H9 (cell line): ENCODE measurements at regions not wholly inside any gene's neighbourhood (a gene's known extent, or its start where the extent isn't known, plus 50 kb on each side); places are given as distances from the start of the nearest gene placed in this dataset.

Experiments
- DNase-seq: peaks from one replicate; pipeline ENCODE4 v3.0.0-alpha.2; 2017
- H2AFZ ChIP-seq: one replicate; pipeline ENCODE4 v1.6.1; 2013; ENCODE audit warnings: mild to moderate bottlenecking, low read length, control low read depth, moderate library complexity
- H2AK5ac ChIP-seq: 2 replicates; pipeline ENCODE4 v1.6.1; 2013; ENCODE audit warnings: low read length, control low read depth, mixed read lengths; ENCODE audit not compliant: insufficient read length
- H2BK120ac ChIP-seq: one replicate; pipeline ENCODE4 v1.6.1; 2013; ENCODE audit warnings: low read depth, mild to moderate bottlenecking, low read length, control low read depth, inconsistent platforms; ENCODE audit not compliant: poor library complexity, severe bottlenecking
- H2BK12ac ChIP-seq: 2 replicates; pipeline ENCODE4 v1.6.1; 2013; ENCODE audit warnings: low read length, control low read depth, mixed read lengths, low read depth; ENCODE audit not compliant: insufficient read length
- H2BK15ac ChIP-seq: 2 replicates; pipeline ENCODE4 v1.6.1; 2013; ENCODE audit warnings: low read depth, low read length, control low read depth
- H2BK20ac ChIP-seq: one replicate; pipeline ENCODE4 v1.6.1; 2013; ENCODE audit warnings: low read depth, mild to moderate bottlenecking, low read length, control low read depth, inconsistent platforms; ENCODE audit not compliant: poor library complexity, severe bottlenecking
- H2BK5ac ChIP-seq: 2 replicates; pipeline ENCODE4 v1.6.1; 2013; ENCODE audit warnings: low read length, control low read depth, mixed read lengths; ENCODE audit not compliant: insufficient read length
- H3K14ac ChIP-seq: 2 replicates; pipeline ENCODE4 v1.6.1; 2013; ENCODE audit warnings: low read length, control low read depth; ENCODE audit not compliant: insufficient read depth
- H3K18ac ChIP-seq: 2 replicates; pipeline ENCODE4 v1.6.1; 2013; ENCODE audit warnings: low read depth, mild to moderate bottlenecking, mixed read lengths, low read length, control low read depth; ENCODE audit not compliant: insufficient read length
- H3K23ac ChIP-seq: 2 replicates; pipeline ENCODE4 v1.6.1; 2013; ENCODE audit warnings: low read length, control low read depth, mixed read lengths, low read depth; ENCODE audit not compliant: insufficient read length
- H3K23me2 ChIP-seq: 2 replicates; pipeline ENCODE4 v1.6.1; 2013; ENCODE audit warnings: low read depth, mild to moderate bottlenecking, mixed read lengths, low read length, control low read depth; ENCODE audit not compliant: insufficient read length, poor library complexity, severe bottlenecking
- H3K27ac ChIP-seq: 2 replicates; pipeline ENCODE4 v1.5.1; 2013; ENCODE audit warnings: low read length, control low read depth, mixed read lengths, low read depth; ENCODE audit not compliant: insufficient read length
- H3K27me3 ChIP-seq: 2 replicates; pipeline ENCODE4 v1.6.1; 2013; ENCODE audit warnings: low read length, control low read depth, inconsistent platforms; ENCODE audit not compliant: insufficient read depth
- H3K4ac ChIP-seq: 2 replicates; pipeline ENCODE4 v1.6.1; 2013; ENCODE audit warnings: low read depth, mild to moderate bottlenecking, control low read depth, inconsistent platforms, low read length, moderate library complexity
- H3K4me1 ChIP-seq: 2 replicates; pipeline ENCODE4 v1.6.1; 2013; ENCODE audit warnings: low read length, control low read depth, inconsistent platforms; ENCODE audit not compliant: insufficient read depth
- H3K4me2 ChIP-seq: 2 replicates; pipeline ENCODE4 v1.6.1; 2013; ENCODE audit warnings: low read length, control low read depth, mixed read lengths; ENCODE audit not compliant: insufficient read length, insufficient read depth
- H3K56ac ChIP-seq: 2 replicates; pipeline ENCODE4 v1.6.1; 2013; ENCODE audit warnings: low read depth, mild to moderate bottlenecking, mixed read lengths, low read length, control low read depth; ENCODE audit not compliant: insufficient read length
- H3K79me1 ChIP-seq: 2 replicates; pipeline ENCODE4 v1.6.1; 2013; ENCODE audit warnings: low read depth, mild to moderate bottlenecking, moderate library complexity, low read length, control low read depth, inconsistent platforms; ENCODE audit not compliant: insufficient read depth, poor library complexity, severe bottlenecking
- H3K79me2 ChIP-seq: 2 replicates; pipeline ENCODE4 v1.6.1; 2013; ENCODE audit warnings: low read length, control low read depth, inconsistent platforms; ENCODE audit not compliant: insufficient read depth
- H3K9ac ChIP-seq: 2 replicates; pipeline ENCODE4 v1.6.1; 2013; ENCODE audit warnings: low read length, control low read depth, mixed read lengths; ENCODE audit not compliant: insufficient read length; ENCODE audit errors: extremely low read depth
- H3K9me3 ChIP-seq: one replicate; pipeline ENCODE4 v1.6.1; 2013; ENCODE audit warnings: low read depth, low read length, inconsistent platforms; ENCODE audit not compliant: control insufficient read depth
- H3T11ph ChIP-seq: one replicate; pipeline ENCODE4 v1.6.1; 2013; ENCODE audit warnings: mild to moderate bottlenecking, low read length, control low read depth, inconsistent platforms
- H4K20me1 ChIP-seq: one replicate; pipeline ENCODE4 v1.6.1; 2013; ENCODE audit not compliant: control insufficient read depth, insufficient read length, insufficient read depth
- H4K5ac ChIP-seq: 2 replicates; pipeline ENCODE4 v1.6.1; 2013; ENCODE audit warnings: low read depth, mild to moderate bottlenecking, mixed read lengths, low read length, control low read depth; ENCODE audit not compliant: insufficient read length
- H4K8ac ChIP-seq: replicated peaks from 2 replicates; pipeline ENCODE4 v1.6.1; 2013; ENCODE audit warnings: low read length, control low read depth, mixed read lengths, low read depth; ENCODE audit not compliant: insufficient read length
- H4K91ac ChIP-seq: 2 replicates; pipeline ENCODE4 v1.6.1; 2013; ENCODE audit warnings: low read depth, mild to moderate bottlenecking, moderate library complexity, mixed read lengths, low read length, control low read depth; ENCODE audit not compliant: insufficient read length
- H3K27ac Mint-ChIP-seq, 3 experiments: 2 replicates in 2 of 3; 3 replicates in 1 of 3; pipeline ENCODE4 v1.8.0; 2020 to 2021; ENCODE audit warnings: mixed read lengths in 3 of 3, mild to moderate bottlenecking in 1 of 3, moderate library complexity in 1 of 3
- H3K27me3 Mint-ChIP-seq: 2 replicates; pipeline ENCODE4 v1.8.0; 2021; ENCODE audit warnings: low read depth, mild to moderate bottlenecking, moderate library complexity, mixed read lengths
- H3K36me3 Mint-ChIP-seq, 3 experiments: 2 replicates in 2 of 3; 3 replicates in 1 of 3; pipeline ENCODE4 v1.8.0; 2020 to 2021; ENCODE audit warnings: low read depth in 3 of 3, mixed read lengths in 3 of 3; ENCODE audit not compliant: insufficient read depth in 1 of 3
- H3K4me1 Mint-ChIP-seq, 2 experiments: 2 replicates each; pipeline ENCODE4 v1.8.0; 2020; ENCODE audit warnings: mixed read lengths in 2 of 2
- H3K4me3 Mint-ChIP-seq, 2 experiments: 2 replicates in 1 of 2; 3 replicates in 1 of 2; pipeline ENCODE4 v1.8.0; 2020 to 2021; ENCODE audit warnings: mild to moderate bottlenecking in 2 of 2, mixed read lengths in 2 of 2, moderate library complexity in 1 of 2
- H3K9me3 Mint-ChIP-seq, 2 experiments: 2 replicates in 1 of 2; 3 replicates in 1 of 2; pipeline ENCODE4 v1.8.0; 2020; ENCODE audit warnings: mild to moderate bottlenecking in 2 of 2, mixed read lengths in 2 of 2, moderate library complexity in 1 of 2
- WGBS: extraction: QIAGEN DNeasy Blood & Tissue Kit; methylation state at CpG from one replicate; pipeline ENCODE4 v1.1.7; 2013; ENCODE audit warnings: missing lambda C conversion rate, low lambda C conversion rate, mixed read lengths; ENCODE audit not compliant: insufficient read length; ENCODE audit errors: extremely low coverage; 5-methylcytosine and 5-hydroxymethylcytosine counted together
- TF ChIP-seq, protein P1 (sequence below): fragments of 200-600 bp; sonication (generic); conservative IDR thresholded peaks from 3 replicates; pipeline ENCODE4 v1.8.0; 2021; ENCODE audit warnings: antibody characterized with exemption, mild to moderate bottlenecking

DNA sequence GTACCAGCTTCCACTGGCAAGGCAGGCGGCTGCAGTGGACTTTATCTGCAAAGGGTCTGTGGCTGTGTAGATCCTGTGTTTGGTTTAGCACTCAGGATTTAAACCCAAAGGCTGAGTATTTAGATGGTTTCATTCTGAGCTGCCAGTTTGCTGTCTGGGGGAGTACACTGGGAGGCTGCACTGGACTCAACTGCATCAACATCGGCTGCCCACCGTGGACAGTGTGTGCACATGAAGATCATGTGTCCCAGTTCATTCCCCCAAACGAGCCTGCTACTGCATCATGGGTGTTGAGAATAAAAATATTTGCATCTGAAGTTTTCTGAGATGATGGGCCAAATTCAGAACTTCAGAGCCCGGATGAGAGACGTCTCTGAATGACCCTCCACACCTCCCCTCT is 328.6 kb upstream of the SHH start:
- no peak overlapping the region for H3K27ac ChIP-seq
- H3K79me2 ChIP-seq: no peaks in the 10 kb centered on the region
- no peak overlapping the region for H2BK15ac ChIP-seq
- no peak overlapping the region for H3K4ac ChIP-seq
- H3K4me3 Mint-ChIP-seq: no peak overlapping the region
- WGBS: no CpG with 5 or more reads among the region's 6 CpGs
- no peak overlapping the region for H3K27ac Mint-ChIP-seq
- no peak overlapping the region for H2BK12ac ChIP-seq
- no peaks in the 10 kb centered on the region for H4K20me1 ChIP-seq
- H2AFZ ChIP-seq: no peak overlapping the region
- no peaks in the 10 kb centered on the region for H3K9me3 ChIP-seq
- no peak overlapping the region for H4K91ac ChIP-seq
- H3K18ac ChIP-seq: no peak overlapping the region
- peaks cover 2 to 5% of the 10 kb centered on the region in 2 experiments; a peak in 3 of 5 replicates for H3K9me3 Mint-ChIP-seq
- no peak overlapping the region for H2BK120ac ChIP-seq
- no peaks in the 10 kb centered on the region for H3K4me1 ChIP-seq
- no peaks in the 10 kb centered on the region for H3K27me3 ChIP-seq
- no peak overlapping the region for H3K56ac ChIP-seq
- H2BK5ac ChIP-seq: no peak overlapping the region
- no peaks in the 10 kb centered on the region for H3K36me3 Mint-ChIP-seq
- H3K23ac ChIP-seq: no peak overlapping the region
- H3K9ac ChIP-seq: no peak overlapping the region
- H3T11ph ChIP-seq: no peak overlapping the region
- no peak overlapping the region for H2AK5ac ChIP-seq
- no peak overlapping the region for H4K5ac ChIP-seq
- no peak for DNase-seq
- H3K4me2 ChIP-seq: no peak overlapping the region
- no peak overlapping the region for H4K8ac ChIP-seq
- no peaks in the 10 kb centered on the region for H3K79me1 ChIP-seq
- peaks cover 0 to 3% of the 10 kb centered on the region in 2 experiments; a peak in 2 of 4 replicates for H3K4me1 Mint-ChIP-seq
- H2BK20ac ChIP-seq: no peak overlapping the region
- H3K27me3 Mint-ChIP-seq: peaks cover 8% of the 10 kb centered on the region; the same call in 1 of the 2 replicates
- TF ChIP-seq, protein P1, sequence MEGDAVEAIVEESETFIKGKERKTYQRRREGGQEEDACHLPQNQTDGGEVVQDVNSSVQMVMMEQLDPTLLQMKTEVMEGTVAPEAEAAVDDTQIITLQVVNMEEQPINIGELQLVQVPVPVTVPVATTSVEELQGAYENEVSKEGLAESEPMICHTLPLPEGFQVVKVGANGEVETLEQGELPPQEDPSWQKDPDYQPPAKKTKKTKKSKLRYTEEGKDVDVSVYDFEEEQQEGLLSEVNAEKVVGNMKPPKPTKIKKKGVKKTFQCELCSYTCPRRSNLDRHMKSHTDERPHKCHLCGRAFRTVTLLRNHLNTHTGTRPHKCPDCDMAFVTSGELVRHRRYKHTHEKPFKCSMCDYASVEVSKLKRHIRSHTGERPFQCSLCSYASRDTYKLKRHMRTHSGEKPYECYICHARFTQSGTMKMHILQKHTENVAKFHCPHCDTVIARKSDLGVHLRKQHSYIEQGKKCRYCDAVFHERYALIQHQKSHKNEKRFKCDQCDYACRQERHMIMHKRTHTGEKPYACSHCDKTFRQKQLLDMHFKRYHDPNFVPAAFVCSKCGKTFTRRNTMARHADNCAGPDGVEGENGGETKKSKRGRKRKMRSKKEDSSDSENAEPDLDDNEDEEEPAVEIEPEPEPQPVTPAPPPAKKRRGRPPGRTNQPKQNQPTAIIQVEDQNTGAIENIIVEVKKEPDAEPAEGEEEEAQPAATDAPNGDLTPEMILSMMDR: no peak
- H3K23me2 ChIP-seq: no peaks in the 10 kb centered on the region
- no peak overlapping the region for H3K14ac ChIP-seq
